Midbrain (tissue), 1 donor: ENCODE measurements at regions not wholly inside any gene's neighbourhood (a gene's known extent, or its start where the extent isn't known, plus 50 kb on each side); places are given as distances from the start of the nearest gene placed in this dataset.

Experiments used
- DNase-seq: peaks from one replicate; lab custom pipeline; 2025; lab: John Stamatoyannopoulos, UW

- DNase-seq: no peak
Measured at GRCh38 chr4:157961229-157961990, 211.4 kb downstream of the GASK1B start.

- no peak for DNase-seq
Measured at GRCh38 chr4:157957905-157958304, 214.9 kb downstream of the GASK1B start.

- no peak for DNase-seq
Measured at GRCh38 chr4:157942017-157942416, 230.8 kb downstream of the GASK1B start.

- DNase-seq: no peak
Measured at GRCh38 chr4:157934151-157934550, 238.7 kb downstream of the GASK1B start.

GRCh38 chr4:157932936-157933335 lies 239.9 kb downstream of the GASK1B start:
- no peak for DNase-seq

GRCh38 chr4:157929486-157929885 lies 243.3 kb downstream of the GASK1B start:
- no peak for DNase-seq

GRCh38 chr4:157918036-157918832 lies 254.6 kb downstream of the GASK1B start:
- DNase-seq: no peak

- DNase-seq: no peak
Measured at GRCh38 chr4:157912212-157912611, 260.6 kb downstream of the GASK1B start.

GRCh38 chr4:157911662-157912061 lies 261.2 kb downstream of the GASK1B start:
- DNase-seq: no peak

- DNase-seq: no peak
Measured at GRCh38 chr4:157908691-157909090, 264.1 kb downstream of the GASK1B start.

- DNase-seq: no peak
Measured at GRCh38 chr4:157908031-157908430, 264.8 kb downstream of the GASK1B start.

- no peak for DNase-seq
Measured at GRCh38 chr4:157907226-157907946, 265.4 kb downstream of the GASK1B start.

- no peak for DNase-seq
Measured at GRCh38 chr4:157898836-157899605, 273.8 kb downstream of the GASK1B start.

- DNase-seq: no peak
Measured at GRCh38 chr4:157897855-157898370, 274.9 kb downstream of the GASK1B start.

- no peak for DNase-seq
Measured at GRCh38 chr4:157896726-157897125, 276.1 kb downstream of the GASK1B start.

GRCh38 chr4:157895205-157895604 lies 277.6 kb downstream of the GASK1B start:
- DNase-seq: no peak

GRCh38 chr4:157889788-157890187 lies 283.0 kb downstream of the GASK1B start:
- DNase-seq: no peak

GRCh38 chr4:157888281-157888680 lies 284.5 kb downstream of the GASK1B start:
- DNase-seq: no peak

- DNase-seq: no peak
Measured at GRCh38 chr4:157887316-157887715, 285.5 kb downstream of the GASK1B start.

- DNase-seq: no peak
Measured at GRCh38 chr4:157886645-157887044, 286.2 kb downstream of the GASK1B start.

- no peak for DNase-seq
Measured at GRCh38 chr4:157885811-157886210, 287.0 kb downstream of the GASK1B start.

- DNase-seq: no peak
Measured at GRCh38 chr4:157882901-157883300, 289.9 kb downstream of the GASK1B start.
